ENCODE measurements at regions not wholly inside any gene's neighbourhood (a gene's known extent, or its start where the extent isn't known, plus 50 kb on each side); places are given as distances from the start of the nearest gene placed in this dataset.

DNA sequence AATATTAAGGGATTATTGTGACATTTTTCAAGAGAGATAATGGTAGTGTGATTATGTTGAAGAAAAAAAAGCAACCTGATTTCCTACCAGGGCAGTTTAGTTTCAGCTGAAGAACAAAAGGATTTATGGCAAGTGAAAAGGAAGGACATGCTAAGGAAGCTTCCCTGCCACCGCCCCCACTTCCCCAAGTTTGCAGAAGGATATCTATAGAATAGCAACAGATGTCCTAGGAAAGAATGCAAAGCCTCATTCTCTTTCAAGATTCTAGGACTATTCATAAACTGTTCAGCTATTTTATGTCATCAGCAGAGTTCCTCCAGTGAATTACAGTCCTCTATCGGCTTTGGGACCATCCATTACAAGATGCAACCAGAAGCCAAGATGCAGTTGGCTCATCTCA is 160.8 kb downstream of the SATB1 start:
- Mint-ChIP-seq H3K36me3 (no peaks in the 10 kb centered on the region), H3K9me3 (no peaks in the 10 kb centered on the region), H3K27me3 (peaks cover 0 to 6% of the 10 kb centered on the region in 2 donors), H3K4me3 (no peak overlapping the region), H3K27ac (no peak overlapping the region), H3K4me1 (no peaks in the 10 kb centered on the region)
- no peaks in the 10 kb centered on the region for H3K36me3 ChIP-seq (ENCODE audit: insufficient read depth, low read length)
- H3K27me3 ChIP-seq (ENCODE audit: insufficient read depth, low read length, poor library complexity, severe bottlenecking): no peaks in the 10 kb centered on the region
- H3K27ac ChIP-seq (ENCODE audit: low read depth, low read length): no peak overlapping the region
- ChIA-PET CTCF (no interaction called here), POLR2A (no interaction called here)
- no peaks in the 10 kb centered on the region for H3K9me3 ChIP-seq (ENCODE audit: low read length)
- no peak overlapping the region for H3K4me3 ChIP-seq (ENCODE audit: low read length)
- DNase-seq: no peak
- no peaks in the 10 kb centered on the region for H3K4me1 ChIP-seq (ENCODE audit: insufficient read depth, low read length)

DNA sequence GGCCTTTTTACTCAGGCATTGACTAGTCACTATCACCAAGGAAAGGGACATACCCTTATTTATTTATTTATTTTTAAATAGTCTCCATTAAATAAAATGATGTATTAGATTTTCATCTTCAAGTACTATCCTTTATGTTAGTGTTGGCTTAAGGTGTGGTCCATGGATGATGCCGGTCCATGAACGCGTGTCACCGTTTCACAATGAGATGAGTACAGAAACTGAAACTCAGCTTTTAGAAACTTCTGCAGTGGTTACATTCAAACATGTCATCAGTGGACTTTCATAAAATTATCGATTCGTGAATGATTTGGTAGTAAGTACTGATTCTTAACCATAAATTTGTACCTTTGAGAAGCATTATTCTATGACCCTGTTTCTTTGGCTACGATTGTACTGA is 166.6 kb downstream of the SATB1 start:
- Mint-ChIP-seq H3K36me3 (no peaks in the 10 kb centered on the region), H3K9me3 (peaks cover 0 to 4% (median 0%) of the 10 kb centered on the region in 5 donors), H3K4me1 (no peaks in the 10 kb centered on the region), H3K4me3 (no peak overlapping the region), H3K27ac (no peak overlapping the region), H3K27me3 (peaks cover 6 to 17% of the 10 kb centered on the region in 2 donors)
- no peak for DNase-seq
- no peak overlapping the region for H3K27ac ChIP-seq (ENCODE audit: low read depth, low read length)
- H3K9me3 ChIP-seq (ENCODE audit: low read length): no peaks in the 10 kb centered on the region
- no peaks in the 10 kb centered on the region for H3K27me3 ChIP-seq (ENCODE audit: insufficient read depth, low read length, poor library complexity, severe bottlenecking)
- no peaks in the 10 kb centered on the region for H3K36me3 ChIP-seq (ENCODE audit: insufficient read depth, low read length)
- no peaks in the 10 kb centered on the region for H3K4me1 ChIP-seq (ENCODE audit: insufficient read depth, low read length)
- CTCF ChIA-PET: no interaction called here
- no peak overlapping the region for H3K4me3 ChIP-seq (ENCODE audit: low read length)
- POLR2A ChIA-PET: no interaction called here

DNA sequence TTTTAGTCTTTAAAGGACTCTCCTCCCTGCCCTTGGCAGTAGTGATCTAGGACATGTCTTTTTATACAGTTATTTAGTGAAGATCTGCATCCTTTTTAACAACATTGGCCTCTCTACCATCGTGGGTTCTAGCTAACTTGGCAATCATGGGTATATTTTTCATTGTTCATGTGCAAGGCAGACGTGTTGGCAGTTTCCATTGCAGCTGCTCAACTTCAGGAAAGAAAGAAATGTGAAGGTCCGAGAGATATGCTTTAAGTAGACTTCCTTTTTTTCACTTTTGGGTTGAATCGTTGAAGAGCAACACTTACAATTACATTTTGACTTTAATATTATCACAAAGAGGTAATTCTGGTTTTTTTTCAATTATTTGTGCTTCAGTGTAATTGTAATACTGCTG is 172.6 kb downstream of the SATB1 start:
- Mint-ChIP-seq H3K27ac (no peak overlapping the region), H3K27me3 (peaks cover 9 to 13% of the 10 kb centered on the region in 2 donors), H3K9me3 (peaks cover 0 to 4% (median 0%) of the 10 kb centered on the region in 5 donors), H3K4me1 (no peaks in the 10 kb centered on the region), H3K36me3 (no peaks in the 10 kb centered on the region), H3K4me3 (no peak overlapping the region)
- Histone ChIP-seq H3K4me3 (ENCODE audit: low read length) (no peak overlapping the region), H3K27ac (ENCODE audit: low read depth, low read length) (no peak overlapping the region), H3K27me3 (ENCODE audit: insufficient read depth, low read length, poor library complexity, severe bottlenecking) (no peaks in the 10 kb centered on the region), H3K36me3 (ENCODE audit: insufficient read depth, low read length) (no peaks in the 10 kb centered on the region), H3K9me3 (ENCODE audit: low read length) (no peaks in the 10 kb centered on the region), H3K4me1 (ENCODE audit: insufficient read depth, low read length) (no peaks in the 10 kb centered on the region)
- no peak for DNase-seq
- POLR2A ChIA-PET: no interaction called here
- CTCF ChIA-PET: no interaction called here

DNA sequence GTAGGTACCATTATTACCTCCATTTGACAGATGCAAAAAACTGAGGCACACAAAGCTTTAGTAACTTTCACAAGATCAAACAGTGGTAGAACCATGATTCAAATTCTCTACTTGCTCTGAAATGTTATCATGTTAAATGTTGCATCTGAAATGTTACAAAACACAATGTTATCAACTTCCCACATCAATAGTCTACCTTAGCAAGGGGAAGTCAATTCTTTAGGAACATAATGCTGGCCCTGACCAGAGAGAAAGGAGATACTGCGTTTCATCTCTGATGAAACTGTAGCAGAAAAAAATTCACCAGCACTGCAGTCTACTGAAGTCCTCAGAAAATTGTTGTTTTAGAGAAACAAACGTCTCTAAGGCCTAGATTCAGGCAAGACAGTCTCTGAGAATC is 174.1 kb downstream of the SATB1 start:
- H3K4me3 ChIP-seq (ENCODE audit: low read length): no peak overlapping the region
- H3K27ac ChIP-seq (ENCODE audit: low read depth, low read length): no peak overlapping the region
- DNase-seq: no peak
- H3K9me3 ChIP-seq (ENCODE audit: low read length): no peaks in the 10 kb centered on the region
- Mint-ChIP-seq H3K9me3 (peaks cover 0 to 4% (median 0%) of the 10 kb centered on the region in 5 donors), H3K36me3 (no peaks in the 10 kb centered on the region), H3K4me3 (no peak overlapping the region), H3K27ac (no peak overlapping the region), H3K4me1 (no peaks in the 10 kb centered on the region), H3K27me3 (peaks cover 9 to 13% of the 10 kb centered on the region in 2 donors)
- H3K36me3 ChIP-seq (ENCODE audit: insufficient read depth, low read length): no peaks in the 10 kb centered on the region
- CTCF ChIA-PET: no interaction called here
- no peaks in the 10 kb centered on the region for H3K4me1 ChIP-seq (ENCODE audit: insufficient read depth, low read length)
- POLR2A ChIA-PET: no interaction called here
- H3K27me3 ChIP-seq (ENCODE audit: insufficient read depth, low read length, poor library complexity, severe bottlenecking): no peaks in the 10 kb centered on the region

DNA sequence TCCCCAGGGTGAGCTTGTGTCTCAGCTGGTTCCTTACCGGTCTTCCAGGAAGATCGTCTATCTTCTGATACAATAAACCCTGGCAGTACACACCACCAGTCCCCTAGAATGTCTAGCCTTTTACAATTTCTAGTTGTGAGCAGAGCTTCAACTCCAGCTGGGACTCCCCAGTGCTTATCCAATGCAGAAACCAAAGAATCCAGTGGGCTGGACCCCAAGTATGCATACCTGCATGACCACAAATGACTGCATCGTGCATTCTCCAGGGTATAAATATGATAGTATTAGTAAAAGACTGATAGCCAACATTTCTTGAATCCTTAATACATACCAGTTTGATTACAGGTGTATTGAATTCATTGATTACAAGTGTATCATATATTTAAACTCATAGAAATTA is 176.0 kb downstream of the SATB1 start:
- H3K9me3 ChIP-seq (ENCODE audit: low read length): no peaks in the 10 kb centered on the region
- no peaks in the 10 kb centered on the region for H3K36me3 ChIP-seq (ENCODE audit: insufficient read depth, low read length)
- no peaks in the 10 kb centered on the region for H3K4me1 Mint-ChIP-seq
- no peak overlapping the region for H3K4me3 Mint-ChIP-seq
- no peak for DNase-seq
- H3K27me3 ChIP-seq (ENCODE audit: insufficient read depth, low read length, poor library complexity, severe bottlenecking): no peaks in the 10 kb centered on the region
- ChIA-PET CTCF (no interaction called here), POLR2A (no interaction called here)
- H3K4me1 ChIP-seq (ENCODE audit: insufficient read depth, low read length): no peaks in the 10 kb centered on the region
- no peaks in the 10 kb centered on the region for H3K36me3 Mint-ChIP-seq
- H3K27ac ChIP-seq (ENCODE audit: low read depth, low read length): no peak overlapping the region
- H3K9me3 Mint-ChIP-seq: no peaks in the 10 kb centered on the region
- no peak overlapping the region for H3K4me3 ChIP-seq (ENCODE audit: low read length)
- peaks cover 7 to 9% of the 10 kb centered on the region in 2 donors for H3K27me3 Mint-ChIP-seq
- H3K27ac Mint-ChIP-seq: no peak overlapping the region

DNA sequence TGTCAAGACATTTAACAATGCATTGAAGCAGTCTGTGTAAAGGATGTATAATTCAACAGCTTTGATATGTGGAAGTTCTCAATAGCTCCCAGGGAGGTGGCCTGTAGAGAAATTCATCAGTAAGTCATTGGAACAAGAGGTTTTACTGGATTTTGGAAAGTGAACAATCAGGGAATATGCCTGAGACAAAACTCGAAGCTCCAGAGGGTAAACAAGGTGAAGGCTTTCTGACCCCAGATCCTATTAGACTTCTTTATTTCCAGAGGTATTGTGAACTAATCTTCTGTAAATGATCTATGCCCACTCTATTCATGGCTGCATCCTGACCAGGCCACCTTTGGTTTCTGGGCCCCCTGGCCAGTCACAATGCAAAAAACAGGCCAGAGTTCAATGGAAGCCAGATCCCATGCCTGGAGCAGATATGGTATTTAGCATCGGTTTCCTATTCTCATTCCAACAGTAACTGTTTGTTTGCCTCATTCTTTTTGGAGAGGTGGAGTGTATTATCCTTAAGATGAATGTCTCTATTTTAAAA is 177.3 kb downstream of the SATB1 start:
- ChIA-PET CTCF (no interaction called here), POLR2A (no interaction called here)
- H3K36me3 Mint-ChIP-seq: no peaks in the 10 kb centered on the region
- H3K27me3 Mint-ChIP-seq: peaks cover 4 to 10% of the 10 kb centered on the region in 2 donors
- H3K4me1 ChIP-seq (ENCODE audit: insufficient read depth, low read length): no peaks in the 10 kb centered on the region
- no peaks in the 10 kb centered on the region for H3K9me3 Mint-ChIP-seq
- no peaks in the 10 kb centered on the region for H3K36me3 ChIP-seq (ENCODE audit: insufficient read depth, low read length)
- H3K4me3 Mint-ChIP-seq: no peak overlapping the region
- no peaks in the 10 kb centered on the region for H3K27me3 ChIP-seq (ENCODE audit: insufficient read depth, low read length, poor library complexity, severe bottlenecking)
- H3K4me3 ChIP-seq (ENCODE audit: low read length): no peak overlapping the region
- no peak overlapping the region for H3K27ac ChIP-seq (ENCODE audit: low read depth, low read length)
- no peak for DNase-seq
- H3K27ac Mint-ChIP-seq: no peak overlapping the region
- H3K4me1 Mint-ChIP-seq: no peaks in the 10 kb centered on the region
- no peaks in the 10 kb centered on the region for H3K9me3 ChIP-seq (ENCODE audit: low read length)

DNA sequence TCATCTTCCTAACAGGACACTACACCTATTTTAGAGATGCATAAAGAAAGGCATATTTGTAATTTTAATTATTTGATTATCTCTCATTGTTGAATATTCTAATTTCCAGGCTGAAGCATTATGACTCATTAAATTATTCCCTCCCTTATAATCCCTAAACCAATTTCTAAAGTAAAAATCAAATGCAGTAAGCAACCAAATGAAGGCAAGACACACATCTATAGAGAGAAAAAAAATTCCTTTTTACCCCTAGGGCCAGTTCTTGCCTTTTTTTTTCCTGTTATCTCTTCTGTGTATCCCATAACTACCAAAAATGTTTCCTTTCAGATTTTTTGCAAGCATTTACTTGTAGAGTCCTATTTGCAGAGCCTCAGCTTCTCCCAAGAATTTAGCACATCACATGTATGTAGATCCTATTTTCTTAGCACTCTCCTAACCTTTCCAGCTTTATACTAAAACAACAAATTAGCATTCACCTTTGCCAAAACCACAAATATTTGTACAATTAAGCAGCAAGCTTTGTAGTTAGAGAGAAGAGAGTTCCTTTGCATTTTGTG is 177.9 kb downstream of the SATB1 start:
- no peak for DNase-seq
- Histone ChIP-seq H3K27me3 (ENCODE audit: insufficient read depth, low read length, poor library complexity, severe bottlenecking) (no peaks in the 10 kb centered on the region), H3K36me3 (ENCODE audit: insufficient read depth, low read length) (no peaks in the 10 kb centered on the region), H3K4me1 (ENCODE audit: insufficient read depth, low read length) (no peaks in the 10 kb centered on the region), H3K9me3 (ENCODE audit: low read length) (no peaks in the 10 kb centered on the region), H3K4me3 (ENCODE audit: low read length) (no peak overlapping the region), H3K27ac (ENCODE audit: low read depth, low read length) (no peak overlapping the region)
- Mint-ChIP-seq H3K36me3 (no peaks in the 10 kb centered on the region), H3K4me1 (no peaks in the 10 kb centered on the region), H3K4me3 (no peak overlapping the region), H3K27ac (no peak overlapping the region), H3K27me3 (peaks cover 0 to 10% of the 10 kb centered on the region in 2 donors), H3K9me3 (no peaks in the 10 kb centered on the region)
- ChIA-PET POLR2A (no interaction called here), CTCF (no interaction called here)

DNA sequence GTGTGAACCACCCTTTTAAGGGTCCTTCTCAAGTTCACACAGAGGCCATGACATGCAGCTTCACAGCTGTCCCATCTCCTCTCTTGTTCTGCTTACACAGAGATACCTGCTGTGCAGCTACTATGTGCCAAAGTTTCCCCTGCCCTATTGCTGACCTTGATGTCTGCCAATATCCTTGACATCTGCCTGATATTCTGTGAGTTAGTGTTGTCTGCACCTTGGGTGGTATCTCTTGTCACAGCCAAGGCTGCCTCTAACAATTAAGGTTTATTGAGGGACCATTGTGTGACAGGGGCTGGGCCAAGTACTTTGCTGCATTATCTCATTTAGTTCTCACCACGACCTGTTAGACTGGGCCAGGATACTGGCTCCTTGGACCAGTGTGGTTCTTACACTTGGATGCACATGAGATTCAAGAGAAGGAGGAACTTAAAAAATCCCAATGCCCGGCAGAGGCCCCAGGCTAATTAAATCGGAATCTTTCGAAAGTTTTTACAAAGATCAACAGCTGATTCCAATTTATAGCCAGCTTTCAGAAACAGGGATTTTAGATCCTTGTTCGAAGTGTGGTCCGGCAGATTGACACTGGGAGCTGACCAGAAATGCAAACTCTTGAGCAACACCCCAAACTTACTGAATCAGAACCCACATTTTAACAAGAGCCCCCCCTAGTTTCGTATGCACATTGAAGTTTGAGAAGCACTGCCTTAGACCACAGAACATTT is 178.6 kb downstream of the SATB1 start:
- no peaks in the 10 kb centered on the region for H3K4me1 Mint-ChIP-seq
- Histone ChIP-seq H3K4me1 (ENCODE audit: insufficient read depth, low read length) (no peaks in the 10 kb centered on the region), H3K36me3 (ENCODE audit: insufficient read depth, low read length) (no peaks in the 10 kb centered on the region), H3K27ac (ENCODE audit: low read depth, low read length) (no peak overlapping the region), H3K27me3 (ENCODE audit: insufficient read depth, low read length, poor library complexity, severe bottlenecking) (no peaks in the 10 kb centered on the region), H3K9me3 (ENCODE audit: low read length) (no peaks in the 10 kb centered on the region), H3K4me3 (ENCODE audit: low read length) (no peak overlapping the region)
- POLR2A ChIA-PET: no interaction called here
- H3K27ac Mint-ChIP-seq: no peak overlapping the region
- CTCF ChIA-PET: no interaction called here
- DNase-seq: no peak
- H3K4me3 Mint-ChIP-seq: no peak overlapping the region
- H3K9me3 Mint-ChIP-seq: no peaks in the 10 kb centered on the region
- peaks cover 4 to 10% of the 10 kb centered on the region in 2 donors for H3K27me3 Mint-ChIP-seq
- peaks cover 0 to 2% (median 0%) of the 10 kb centered on the region in 3 donors for H3K36me3 Mint-ChIP-seq
